IPS-18c (cell line): ENCODE measurements at regions not wholly inside any gene's neighbourhood (a gene's known extent, or its start where the extent isn't known, plus 50 kb on each side); places are given as distances from the start of the nearest gene placed in this dataset.

Experiments
- H3K4me3 ChIP-seq: 2 replicates; pipeline ENCODE4 v1.7.0; 2013; ENCODE audit warnings: low read depth, mild to moderate bottlenecking, low read length, moderate library complexity; ENCODE audit not compliant: insufficient read depth
- H3K9me3 ChIP-seq: one replicate; pipeline ENCODE4 v1.6.1; 2013; ENCODE audit warnings: mild to moderate bottlenecking, low read length, moderate library complexity; ENCODE audit not compliant: control insufficient read depth, insufficient read depth

GRCh38 chr7:131016230-131016629, 282.2 kb upstream of the KLF14 start:
- Histone ChIP-seq H3K9me3 (no peaks in the 10 kb centered on the region), H3K4me3 (no peak overlapping the region)

GRCh38 chr7:131019351-131019750, 285.3 kb upstream of the KLF14 start:
- Histone ChIP-seq H3K4me3 (no peak overlapping the region), H3K9me3 (no peaks in the 10 kb centered on the region)

GRCh38 chr7:131020759-131021261, 286.8 kb upstream of the KLF14 start:
- no peak overlapping the region for H3K4me3 ChIP-seq
- no peaks in the 10 kb centered on the region for H3K9me3 ChIP-seq

GRCh38 chr7:131021460-131021859, 287.5 kb upstream of the KLF14 start:
- H3K4me3 ChIP-seq = no peak overlapping the region

GRCh38 chr7:131021902-131022301, 287.9 kb upstream of the KLF14 start:
- no peak overlapping the region for H3K4me3 ChIP-seq
- no peaks in the 10 kb centered on the region for H3K9me3 ChIP-seq

More at GRCh38 chr7:131021460-131021859, 287.5 kb upstream of the KLF14 start:
- H3K9me3 ChIP-seq = no peaks in the 10 kb centered on the region

GRCh38 chr7:131026297-131027000, 292.4 kb upstream of the KLF14 start:
- H3K4me3 ChIP-seq = no peak overlapping the region

DNA sequence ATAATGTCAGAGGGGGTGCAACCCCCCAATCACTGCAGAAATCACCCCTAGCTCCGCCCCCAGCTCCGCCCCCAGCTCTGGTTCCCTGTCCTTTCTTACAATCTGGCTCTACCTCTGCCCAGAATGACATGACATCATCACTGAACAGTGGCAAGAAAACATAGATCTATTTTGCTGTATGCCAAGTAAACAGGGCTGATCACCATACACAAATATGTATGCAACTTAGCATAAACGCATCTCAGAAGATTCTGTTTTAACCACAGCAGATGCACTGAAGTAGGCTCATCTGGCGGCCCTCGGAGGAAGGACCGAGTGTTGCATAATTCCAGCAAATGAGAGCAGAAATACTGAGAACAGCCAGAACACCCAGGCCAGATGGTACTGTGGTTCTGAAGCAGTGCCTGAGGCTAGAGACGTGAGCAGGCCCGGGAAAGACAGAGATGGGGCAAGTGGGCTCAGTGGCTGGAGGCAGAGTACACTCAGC, 293.3 kb upstream of the KLF14 start:
- no peak overlapping the region for H3K4me3 ChIP-seq
- no peaks in the 10 kb centered on the region for H3K9me3 ChIP-seq

More at GRCh38 chr7:131026297-131027000, 292.4 kb upstream of the KLF14 start:
- H3K9me3 ChIP-seq = no peaks in the 10 kb centered on the region

DNA sequence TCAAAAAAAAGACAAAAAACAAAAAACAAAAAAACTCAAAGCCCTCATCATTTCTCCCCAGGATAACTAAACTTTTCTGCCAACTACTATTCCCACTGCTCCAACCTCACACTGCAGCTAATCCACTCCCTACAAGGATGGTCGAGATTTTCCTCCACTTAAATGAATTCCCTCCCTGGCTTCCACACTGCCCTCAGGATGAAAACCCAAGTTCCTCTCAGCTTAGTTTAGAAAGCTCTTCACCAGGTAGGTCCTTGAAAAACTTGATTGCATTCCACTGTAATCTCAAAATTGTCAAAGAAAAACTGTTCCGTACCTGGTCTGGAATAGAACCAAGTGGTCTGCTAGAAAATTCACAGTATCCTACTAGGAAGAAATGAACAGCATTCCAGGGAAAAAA, 294.3 kb upstream of the KLF14 start:
- Histone ChIP-seq H3K9me3 (no peaks in the 10 kb centered on the region), H3K4me3 (no peak overlapping the region)

DNA sequence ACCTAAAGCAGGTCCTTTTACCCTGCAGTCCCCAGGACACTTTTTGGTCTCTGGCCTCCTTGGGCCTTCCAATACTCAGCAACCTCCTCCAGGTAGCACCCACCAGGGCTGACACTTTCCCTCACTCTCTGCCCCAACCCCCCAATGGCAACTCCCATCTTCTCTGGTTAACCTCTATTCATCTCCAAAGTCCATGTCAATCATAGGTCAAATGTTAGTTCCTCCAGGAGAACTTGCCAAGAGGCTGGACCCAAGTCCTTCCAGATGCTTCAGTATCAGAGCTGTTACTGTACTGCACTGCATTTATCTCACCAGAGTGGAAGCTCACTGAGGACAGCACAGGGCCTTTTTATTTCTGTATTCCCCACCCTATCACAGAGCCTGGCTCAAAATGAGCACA, 295.0 kb upstream of the KLF14 start:
- H3K9me3 ChIP-seq = no peaks in the 10 kb centered on the region
- no peak overlapping the region for H3K4me3 ChIP-seq

DNA sequence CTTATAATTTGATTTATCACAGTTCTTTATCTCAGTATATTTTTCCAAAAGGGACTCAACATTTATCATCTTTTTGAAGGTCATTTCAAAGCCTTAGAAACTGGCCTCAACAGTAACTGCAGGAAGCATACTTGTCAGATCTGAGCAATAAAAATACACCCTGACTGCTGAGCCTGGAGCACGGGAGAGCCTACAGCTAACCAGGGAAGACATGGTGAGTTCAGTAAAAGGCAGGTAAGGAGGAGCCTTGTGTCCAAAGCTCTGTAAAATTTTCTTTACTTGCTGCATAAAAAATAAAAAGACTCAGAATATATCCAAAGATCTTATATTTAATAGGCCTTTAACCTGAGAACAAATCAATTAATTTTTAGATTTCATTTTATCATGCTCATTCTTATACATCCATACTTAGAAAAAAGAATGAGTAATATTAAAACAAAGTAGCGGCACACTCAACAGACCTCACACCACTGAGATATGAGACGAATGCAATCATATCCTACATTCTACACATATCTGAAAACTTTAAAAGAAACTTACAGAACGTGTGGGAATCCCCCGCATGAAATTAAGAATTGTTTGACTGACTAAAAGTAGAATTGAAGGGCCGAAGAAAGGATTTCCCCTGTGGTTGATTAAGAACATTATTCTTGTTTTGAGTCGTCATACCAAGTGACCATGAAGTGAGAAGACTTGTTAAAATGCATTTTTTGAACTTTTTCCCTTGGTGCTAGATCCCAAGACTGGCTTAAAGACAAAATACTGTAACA, 296.4 kb upstream of the MKLN1 start:
- H3K9me3 ChIP-seq = no peaks in the 10 kb centered on the region
- no peak overlapping the region for H3K4me3 ChIP-seq

- Histone ChIP-seq H3K9me3 (no peaks in the 10 kb centered on the region), H3K4me3 (no peak overlapping the region)
Measured at GRCh38 chr7:131032786-131033185, 294.9 kb upstream of the MKLN1 start.

DNA sequence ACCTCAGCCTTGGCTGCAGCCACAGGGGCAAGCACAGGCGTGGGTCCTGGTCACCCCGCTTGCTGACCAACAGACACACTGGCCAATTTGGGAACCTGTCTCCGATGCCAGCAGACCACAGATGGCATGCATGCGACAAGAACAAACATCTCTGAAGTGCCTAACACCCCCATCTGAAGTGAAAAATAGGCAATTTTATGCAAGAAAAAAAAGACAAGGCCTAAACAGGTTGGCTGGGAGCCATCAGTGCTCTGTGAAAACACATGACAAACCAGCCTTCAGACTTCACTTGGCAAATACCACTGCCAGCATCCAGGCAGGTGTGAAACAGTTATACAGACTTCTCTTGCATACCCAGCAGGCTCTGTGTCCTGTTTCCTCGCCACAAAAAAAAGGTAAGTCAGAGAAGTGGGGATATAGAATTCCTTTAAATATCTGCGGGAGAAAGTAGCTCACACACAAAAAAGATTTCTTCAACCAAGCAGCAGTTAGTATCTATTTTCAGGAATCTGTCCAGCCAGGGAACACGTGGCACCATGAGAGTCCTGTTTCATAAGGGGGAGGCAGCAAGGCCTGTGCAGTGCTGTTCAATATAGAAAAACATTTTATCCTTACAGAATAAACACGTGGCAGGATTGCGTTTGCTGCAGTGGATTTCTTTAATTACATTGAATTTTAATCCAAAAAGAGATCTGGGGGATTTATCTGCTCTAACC, 293.4 kb upstream of the MKLN1 start:
- H3K4me3 ChIP-seq = no peak overlapping the region

GRCh38 chr7:131035088-131035770, 292.4 kb upstream of the MKLN1 start:
- no peak overlapping the region for H3K4me3 ChIP-seq
- no peaks in the 10 kb centered on the region for H3K9me3 ChIP-seq

More for the DNA sequence above, 293.4 kb upstream of the MKLN1 start:
- H3K9me3 ChIP-seq = no peaks in the 10 kb centered on the region

DNA sequence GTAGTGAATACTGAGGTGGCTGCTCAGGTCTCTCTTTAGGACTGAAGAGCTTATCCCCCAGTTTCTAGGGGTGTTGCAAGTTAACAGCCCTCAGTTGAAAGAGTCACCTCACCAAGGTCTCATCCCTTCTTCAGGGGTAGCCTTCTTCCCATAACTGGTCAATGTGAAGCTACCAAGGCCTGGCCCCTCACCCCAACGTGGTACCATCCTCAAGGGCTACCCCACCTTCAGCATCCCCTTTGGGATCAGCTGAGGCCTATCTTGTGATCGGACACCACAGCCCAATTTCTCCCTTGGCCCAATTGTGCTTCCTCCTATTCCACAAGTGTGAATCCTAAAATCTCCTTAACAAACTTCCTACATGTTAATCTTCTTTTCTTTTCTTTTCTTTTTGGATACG, 289.5 kb upstream of the MKLN1 start:
- no peaks in the 10 kb centered on the region for H3K9me3 ChIP-seq
- no peak overlapping the region for H3K4me3 ChIP-seq

- no peak overlapping the region for H3K4me3 ChIP-seq
- no peaks in the 10 kb centered on the region for H3K9me3 ChIP-seq
Measured at GRCh38 chr7:131039355-131039762, 288.3 kb upstream of the MKLN1 start.

GRCh38 chr7:131039836-131040235, 287.8 kb upstream of the MKLN1 start:
- Histone ChIP-seq H3K4me3 (no peak overlapping the region), H3K9me3 (no peaks in the 10 kb centered on the region)

DNA sequence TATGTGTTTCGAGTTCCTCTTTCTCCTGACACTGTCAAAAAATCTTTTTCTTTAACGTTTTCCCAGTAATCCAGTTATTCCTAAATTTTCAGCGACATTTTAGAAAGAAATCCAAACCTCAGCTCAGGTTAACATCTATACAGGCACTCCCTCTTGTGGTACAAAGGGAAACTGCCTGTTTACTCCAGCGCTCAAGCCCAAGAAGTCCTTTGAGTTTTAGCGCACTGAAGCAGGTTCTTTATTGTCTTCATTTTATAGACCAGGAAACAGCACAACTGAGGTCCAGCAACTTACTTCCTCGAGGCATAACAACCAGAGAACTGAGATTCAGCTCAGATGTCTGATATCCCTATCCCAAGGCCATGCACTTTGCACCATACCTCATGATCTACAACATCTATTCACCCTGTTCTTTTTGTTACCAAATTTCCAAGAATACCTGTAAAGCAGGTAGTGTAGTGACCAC, 287.2 kb upstream of the MKLN1 start:
- H3K9me3 ChIP-seq = no peaks in the 10 kb centered on the region
- no peak overlapping the region for H3K4me3 ChIP-seq
